Activated CD4-positive, alpha-beta memory T cell treated with anti-CD3 and anti-CD28 coated beads, Interleukin-2, amount 10 ng/mL, durations not matched to agents 7 days and 5 days (primary cell): ENCODE measurements at regions not wholly inside any gene's neighbourhood (a gene's known extent, or its start where the extent isn't known, plus 50 kb on each side); places are given as distances from the start of the nearest gene placed in this dataset.

ENCODE experiments used
- CTCF ChIA-PET: fragments of 350-600 bp; sonication (Branson Sonifier 250); formaldehyde crosslinking; loops from one replicate; lab custom pipeline; 2021; ENCODE audit warnings: antibody characterized with exemption, inconsistent platforms; lab: Charles Lee
- POLR2A ChIA-PET: fragments of 350-600 bp; sonication (Branson Sonifier 250); formaldehyde crosslinking; loops from one replicate; lab custom pipeline; 2021; ENCODE audit warnings: antibody characterized with exemption; lab: Charles Lee
- DNase-seq: peaks from one replicate; pipeline ENCODE4 v3.0.0-alpha.2; 2020
- H3K27ac Mint-ChIP-seq: one replicate; pipeline ENCODE4 v1.8.0; 2021; ENCODE audit warnings: mild to moderate bottlenecking, mixed read lengths
- H3K27me3 Mint-ChIP-seq: one replicate; pipeline ENCODE4 v1.8.0; 2021; ENCODE audit warnings: mixed read lengths
- H3K36me3 Mint-ChIP-seq: one replicate; pipeline ENCODE4 v1.8.0; 2021; ENCODE audit warnings: low read depth, mixed read lengths
- H3K4me1 Mint-ChIP-seq: one replicate; pipeline ENCODE4 v1.8.0; 2021; ENCODE audit warnings: mixed read lengths
- H3K4me3 Mint-ChIP-seq: one replicate; pipeline ENCODE4 v1.8.0; 2021; ENCODE audit warnings: mild to moderate bottlenecking, mixed read lengths
- H3K9me3 Mint-ChIP-seq: one replicate; pipeline ENCODE4 v1.8.0; 2021; ENCODE audit warnings: mixed read lengths

DNA sequence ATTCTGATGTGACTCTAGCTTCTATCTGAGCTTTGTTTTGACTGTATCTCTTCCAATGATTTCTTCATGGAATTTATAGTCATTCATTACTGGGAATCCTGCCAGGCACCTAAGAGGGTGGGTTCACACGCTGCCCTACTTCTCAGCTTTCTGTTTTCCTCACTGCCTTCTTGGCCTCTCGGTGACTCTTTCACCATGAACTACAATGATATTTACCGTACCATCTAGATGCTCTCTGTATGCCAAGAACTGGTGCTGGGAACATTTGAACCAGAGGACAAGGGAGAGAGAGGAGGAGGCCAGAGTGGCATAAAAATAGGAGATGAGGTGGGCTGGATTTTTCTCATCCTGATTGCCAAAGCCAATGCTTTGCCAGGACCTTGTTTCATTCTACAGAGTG, 280.0 kb upstream of the P2RY1 start:
- no peak for DNase-seq
- no peaks in the 10 kb centered on the region for H3K9me3 Mint-ChIP-seq
- H3K36me3 Mint-ChIP-seq = no peaks in the 10 kb centered on the region
- POLR2A ChIA-PET = no interaction called here
- H3K27me3 Mint-ChIP-seq = peaks cover 3% of the 10 kb centered on the region
- peaks cover 10% of the 10 kb centered on the region for H3K4me1 Mint-ChIP-seq
- CTCF ChIA-PET = no interaction called here
- H3K27ac Mint-ChIP-seq = no peak overlapping the region
- no peak overlapping the region for H3K4me3 Mint-ChIP-seq

DNA sequence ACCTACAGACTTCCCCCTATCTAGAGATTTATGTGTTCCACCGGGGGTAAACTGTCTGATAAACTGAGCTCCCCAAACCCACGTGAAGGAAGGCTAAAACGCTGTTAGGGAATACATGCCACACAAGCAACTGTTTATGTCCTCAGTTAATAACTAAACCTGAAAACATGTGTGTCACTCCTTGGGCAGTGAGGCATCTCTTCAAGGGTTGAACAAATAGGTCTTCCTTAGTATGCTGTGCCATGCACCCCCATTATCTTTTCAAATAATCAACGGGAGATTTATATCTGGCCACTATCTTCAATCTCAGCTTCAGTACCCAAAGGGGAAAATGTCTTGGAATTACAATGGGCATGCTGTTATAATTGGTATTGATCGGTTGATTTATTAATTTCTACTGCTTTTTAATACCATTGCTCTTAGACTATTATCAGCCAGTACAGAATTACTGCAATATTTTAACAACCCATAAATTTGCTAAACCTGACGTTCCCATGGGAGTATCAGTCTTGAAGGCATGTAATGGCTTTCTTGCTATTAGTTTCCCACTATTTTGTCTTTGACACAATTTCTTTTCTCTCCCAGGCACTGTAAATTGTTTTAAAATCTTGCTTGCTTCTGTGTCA, 279.2 kb upstream of the P2RY1 start:
- ChIA-PET POLR2A (no interaction called here), CTCF (no interaction called here)
- Mint-ChIP-seq H3K4me1 (peaks cover 10% of the 10 kb centered on the region), H3K4me3 (no peak overlapping the region), H3K36me3 (no peaks in the 10 kb centered on the region), H3K27me3 (peaks cover 3% of the 10 kb centered on the region), H3K27ac (no peak overlapping the region), H3K9me3 (no peaks in the 10 kb centered on the region)
- DNase-seq = no peak

DNA sequence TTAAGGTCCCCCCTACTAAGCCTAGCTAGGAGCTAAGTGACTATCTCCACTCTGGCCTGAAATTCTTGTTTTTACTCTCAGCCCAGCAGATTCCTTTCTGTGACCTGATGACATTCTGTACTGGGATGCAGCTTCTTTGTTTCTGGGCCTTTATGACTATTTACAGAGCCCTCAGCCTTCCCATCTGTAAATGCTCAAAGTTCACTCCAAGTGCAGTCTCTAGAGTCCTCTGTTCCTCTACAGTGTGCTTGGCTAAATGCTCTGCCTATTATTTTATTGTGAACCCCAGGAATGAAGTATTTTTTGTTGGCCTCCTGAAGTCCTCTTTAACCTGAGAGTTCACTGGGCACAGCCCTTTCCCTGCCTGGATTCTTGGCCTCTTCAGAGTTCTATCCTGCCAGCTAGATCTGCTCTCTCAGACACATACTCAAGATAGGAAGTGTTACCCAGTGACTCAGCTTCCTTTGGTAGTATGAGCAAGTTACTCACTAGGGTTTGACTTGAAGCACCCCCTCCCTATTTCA, 278.1 kb upstream of the P2RY1 start:
- no peaks in the 10 kb centered on the region for H3K36me3 Mint-ChIP-seq

DNA sequence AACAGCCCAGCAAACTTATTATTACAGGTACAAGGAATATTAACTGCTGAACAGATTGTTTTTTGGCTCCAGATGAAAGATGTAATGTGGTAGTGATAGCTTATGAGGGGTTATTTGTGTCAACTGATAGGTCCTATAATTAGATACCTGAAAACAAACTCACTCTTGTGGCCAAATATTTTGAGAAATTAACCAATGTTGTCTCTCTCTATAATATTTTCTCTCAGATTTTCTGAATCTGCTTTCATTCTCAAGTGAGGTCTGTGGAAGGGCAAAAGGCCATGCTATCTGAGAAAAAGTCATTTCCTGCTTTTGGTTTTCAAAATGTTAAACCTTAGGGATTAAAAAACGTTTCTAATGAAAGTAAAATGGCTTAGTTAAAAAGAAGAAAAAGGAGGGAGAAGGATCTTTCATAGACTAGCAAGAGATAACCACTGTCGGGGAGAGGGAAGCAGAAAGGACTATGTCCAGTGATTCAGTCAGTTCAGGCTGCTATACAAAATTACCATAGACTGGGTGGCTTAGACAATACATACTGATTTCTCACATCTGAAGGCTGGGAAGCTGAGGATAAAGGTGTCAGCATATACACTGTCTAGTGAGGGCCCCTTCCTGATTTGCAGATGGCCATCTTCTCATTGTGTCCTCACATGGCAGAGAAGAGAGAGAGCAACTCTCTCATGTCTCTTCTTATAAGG, 277.5 kb upstream of the P2RY1 start:
- no peaks in the 10 kb centered on the region for H3K9me3 Mint-ChIP-seq
- H3K4me3 Mint-ChIP-seq = no peak overlapping the region
- H3K27me3 Mint-ChIP-seq = peaks cover 2% of the 10 kb centered on the region
- no peaks in the 10 kb centered on the region for H3K36me3 Mint-ChIP-seq
- POLR2A ChIA-PET = no interaction called here
- no peak overlapping the region for H3K27ac Mint-ChIP-seq
- peaks cover 10% of the 10 kb centered on the region for H3K4me1 Mint-ChIP-seq
- CTCF ChIA-PET = no interaction called here
- no peak for DNase-seq

More for the DNA sequence above, 278.1 kb upstream of the P2RY1 start:
- ChIA-PET POLR2A (no interaction called here), CTCF (no interaction called here)
- H3K4me3 Mint-ChIP-seq = no peak overlapping the region
- no peaks in the 10 kb centered on the region for H3K9me3 Mint-ChIP-seq
- H3K27ac Mint-ChIP-seq = no peak overlapping the region
- H3K27me3 Mint-ChIP-seq = peaks cover 3% of the 10 kb centered on the region
- no peak for DNase-seq
- H3K4me1 Mint-ChIP-seq = peaks cover 10% of the 10 kb centered on the region

DNA sequence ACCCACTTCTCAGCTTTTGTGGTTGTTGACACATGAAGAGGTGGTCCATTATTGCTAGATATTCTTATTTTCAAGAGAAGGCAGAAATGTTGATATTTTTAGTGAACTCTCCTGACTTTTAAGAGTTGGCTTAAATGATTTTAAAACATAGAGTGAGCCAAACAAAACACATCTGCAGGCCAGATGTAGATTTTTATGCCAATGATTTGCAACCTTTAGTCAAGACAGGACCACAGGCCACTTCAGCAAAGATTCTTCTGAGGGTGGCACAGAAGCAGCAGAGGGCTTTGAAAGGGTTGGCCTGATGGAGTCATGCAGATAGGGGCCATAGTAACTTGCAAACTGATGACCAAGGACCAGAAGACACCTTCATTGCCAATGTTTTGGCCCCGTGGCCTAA, 276.5 kb upstream of the P2RY1 start:
- no peaks in the 10 kb centered on the region for H3K9me3 Mint-ChIP-seq
- no peaks in the 10 kb centered on the region for H3K27me3 Mint-ChIP-seq
- H3K27ac Mint-ChIP-seq = no peak overlapping the region
- DNase-seq = no peak
- H3K36me3 Mint-ChIP-seq = no peaks in the 10 kb centered on the region
- CTCF ChIA-PET = no interaction called here
- peaks cover 10% of the 10 kb centered on the region for H3K4me1 Mint-ChIP-seq
- POLR2A ChIA-PET = no interaction called here
- no peak overlapping the region for H3K4me3 Mint-ChIP-seq

DNA sequence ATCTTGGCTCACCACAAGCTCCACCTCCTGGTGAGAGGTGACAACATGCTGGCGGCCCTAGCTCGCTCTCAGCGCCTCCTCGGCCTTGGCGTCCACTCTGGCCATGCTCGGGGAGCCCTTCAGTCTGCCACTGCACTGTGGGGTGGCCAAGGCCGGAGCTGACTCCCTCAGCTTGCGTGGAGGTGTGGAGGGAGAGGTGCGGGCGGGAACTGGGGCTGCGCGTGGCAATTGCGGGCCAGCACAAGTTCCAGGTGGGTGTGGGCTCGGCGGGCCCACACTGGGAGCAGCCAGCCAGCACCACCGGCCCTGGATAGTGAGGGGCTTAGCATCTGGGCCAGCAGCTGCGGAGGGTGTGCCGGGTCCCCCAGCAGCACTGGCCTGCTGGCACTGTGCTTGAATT, 275.7 kb upstream of the P2RY1 start:
- CTCF ChIA-PET = no interaction called here
- Mint-ChIP-seq H3K9me3 (no peaks in the 10 kb centered on the region), H3K27me3 (no peaks in the 10 kb centered on the region), H3K27ac (no peak overlapping the region), H3K4me3 (no peak overlapping the region), H3K4me1 (peaks cover 10% of the 10 kb centered on the region), H3K36me3 (no peaks in the 10 kb centered on the region)
- no peak for DNase-seq
- POLR2A ChIA-PET = no interaction called here

DNA sequence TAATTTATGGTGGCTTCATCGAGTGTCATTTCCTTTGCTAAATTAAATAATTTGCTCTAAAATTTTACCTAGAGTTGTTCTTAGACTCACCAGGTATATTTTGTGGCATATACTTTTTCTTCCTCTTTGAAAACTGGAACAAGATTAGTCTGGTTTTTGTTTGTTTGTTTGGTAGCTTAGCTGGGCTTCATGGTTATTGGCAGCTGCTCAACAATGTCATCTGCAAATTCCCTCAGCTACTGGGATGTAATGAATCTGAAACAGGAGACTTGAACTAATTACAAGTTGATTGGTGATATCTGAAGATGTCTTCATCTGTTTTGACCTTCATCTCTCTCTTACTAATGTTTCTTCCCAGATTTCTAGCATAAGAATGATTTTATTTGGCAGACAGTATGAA, 270.5 kb upstream of the P2RY1 start:
- H3K4me1 Mint-ChIP-seq = no peaks in the 10 kb centered on the region
- no peaks in the 10 kb centered on the region for H3K36me3 Mint-ChIP-seq
- no peak overlapping the region for H3K27ac Mint-ChIP-seq
- POLR2A ChIA-PET = no interaction called here
- DNase-seq = no peak
- no peak overlapping the region for H3K4me3 Mint-ChIP-seq
- H3K9me3 Mint-ChIP-seq = no peaks in the 10 kb centered on the region
- H3K27me3 Mint-ChIP-seq = peaks cover 4% of the 10 kb centered on the region
- CTCF ChIA-PET = no interaction called here

DNA sequence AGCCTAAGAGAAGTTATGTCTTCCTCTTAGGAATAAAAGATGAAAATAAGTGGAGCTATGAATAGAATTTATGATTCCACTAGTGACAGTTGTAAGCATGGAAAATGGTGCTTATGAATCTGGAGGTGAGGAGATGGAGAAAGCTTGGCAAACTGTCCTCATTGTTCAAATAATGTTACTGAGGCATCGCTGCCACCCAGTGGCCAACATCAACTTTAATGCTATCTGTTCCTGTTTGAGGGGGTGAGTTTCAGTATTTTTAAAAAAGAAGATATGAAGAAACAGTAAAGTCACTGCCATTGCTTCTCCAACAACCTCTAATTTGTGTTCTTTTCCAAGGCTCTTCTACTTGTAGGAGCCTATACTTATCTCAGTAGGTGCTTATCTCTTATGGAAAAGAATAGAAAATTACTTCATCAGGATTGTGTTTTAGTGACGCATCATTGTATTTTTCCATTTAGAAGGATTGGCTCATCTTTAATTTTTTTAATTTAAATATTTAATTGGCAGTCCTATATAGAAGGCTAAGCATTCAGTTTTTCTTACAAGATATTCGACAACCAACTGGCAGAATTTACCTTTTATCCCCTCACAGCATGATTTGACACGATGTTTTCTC, 260.4 kb upstream of the P2RY1 start:
- POLR2A ChIA-PET = no interaction called here
- peak; percentile 24 for DNase-seq
- peaks cover 23% of the 10 kb centered on the region for H3K27me3 Mint-ChIP-seq
- no peaks in the 10 kb centered on the region for H3K4me1 Mint-ChIP-seq
- H3K4me3 Mint-ChIP-seq = no peak overlapping the region
- no peak overlapping the region for H3K27ac Mint-ChIP-seq
- no peaks in the 10 kb centered on the region for H3K9me3 Mint-ChIP-seq
- CTCF ChIA-PET = interaction anchor here (0.7 to 2.7 kb wide), 3 partner anchors 9 to 1135 kb away, joined by 3 to 9 read pairs (median 3); no protein-coding TSS in a partner anchor
- no peaks in the 10 kb centered on the region for H3K36me3 Mint-ChIP-seq

DNA sequence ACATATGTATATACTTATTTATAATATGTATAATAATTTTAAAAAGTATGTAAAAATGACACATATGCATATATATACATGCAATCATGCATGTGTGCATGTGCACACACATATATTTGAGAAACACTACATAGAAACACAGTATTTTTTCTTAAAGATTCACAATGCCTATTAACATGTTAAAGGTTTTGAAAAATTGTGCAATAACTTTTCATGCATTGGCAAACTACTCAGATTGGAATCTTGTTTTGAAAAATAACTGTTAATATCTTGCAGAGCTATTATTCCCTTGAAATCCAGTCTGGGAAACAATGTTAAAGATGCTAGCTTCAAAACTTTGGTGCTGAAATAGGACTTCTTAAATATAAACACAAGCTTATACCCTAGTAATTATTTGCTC, 256.2 kb upstream of the P2RY1 start:
- Mint-ChIP-seq H3K9me3 (no peaks in the 10 kb centered on the region), H3K27ac (no peak overlapping the region), H3K36me3 (no peaks in the 10 kb centered on the region), H3K4me1 (no peaks in the 10 kb centered on the region), H3K27me3 (peaks cover 17% of the 10 kb centered on the region), H3K4me3 (no peak overlapping the region)
- no peak for DNase-seq
- ChIA-PET POLR2A (no interaction called here), CTCF (no interaction called here)

DNA sequence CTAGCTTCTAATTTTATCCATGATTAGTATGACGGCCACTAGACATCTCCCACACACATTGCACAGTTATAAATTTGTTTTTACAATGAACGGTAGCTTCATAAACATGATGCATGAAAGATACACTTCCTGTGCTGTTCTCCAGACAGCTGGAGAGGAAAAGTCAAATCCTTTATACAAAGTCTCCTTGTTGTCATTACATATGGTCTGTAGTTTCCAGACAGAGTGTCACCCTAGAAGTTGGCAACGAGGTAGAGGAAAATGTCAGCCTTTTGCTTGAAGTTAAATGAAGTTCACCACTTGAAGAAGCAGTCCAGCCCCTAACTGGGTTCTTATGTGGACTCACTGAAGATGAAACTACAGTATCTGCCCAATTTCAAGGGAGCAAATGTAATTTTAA, 253.0 kb upstream of the P2RY1 start:
- Mint-ChIP-seq H3K27me3 (peaks cover 11% of the 10 kb centered on the region), H3K4me3 (no peak overlapping the region), H3K27ac (no peak overlapping the region), H3K9me3 (no peaks in the 10 kb centered on the region), H3K4me1 (no peaks in the 10 kb centered on the region), H3K36me3 (no peaks in the 10 kb centered on the region)
- no peak for DNase-seq
- ChIA-PET CTCF (no interaction called here), POLR2A (no interaction called here)

DNA sequence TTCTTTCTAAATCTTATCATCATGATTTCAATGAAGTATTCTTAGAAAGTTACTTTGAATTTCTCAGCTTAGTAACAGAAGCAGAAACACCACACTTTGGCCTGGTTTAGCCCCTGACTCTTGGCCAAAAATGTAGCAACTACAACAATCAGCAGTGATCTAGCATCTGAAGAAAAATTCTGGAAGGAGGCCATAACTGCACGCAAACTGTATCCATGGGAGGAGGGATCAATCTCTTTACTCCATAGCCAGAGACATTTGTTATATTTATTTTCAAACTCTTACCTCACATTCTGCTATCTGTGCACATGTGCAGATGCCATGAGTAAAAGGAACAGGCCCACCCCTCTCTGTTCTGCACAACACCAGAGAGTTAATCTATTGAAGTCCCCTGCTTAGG, 251.0 kb upstream of the P2RY1 start:
- no peaks in the 10 kb centered on the region for H3K36me3 Mint-ChIP-seq
- POLR2A ChIA-PET = no interaction called here
- no peaks in the 10 kb centered on the region for H3K4me1 Mint-ChIP-seq
- CTCF ChIA-PET = interaction anchor here (1.1 kb wide), 1 partner anchor 10 kb away, joined by 3 read pairs; no protein-coding TSS in a partner anchor
- no peak overlapping the region for H3K27ac Mint-ChIP-seq
- peaks cover 11% of the 10 kb centered on the region for H3K27me3 Mint-ChIP-seq
- H3K4me3 Mint-ChIP-seq = no peak overlapping the region
- no peaks in the 10 kb centered on the region for H3K9me3 Mint-ChIP-seq
- DNase-seq = no peak

DNA sequence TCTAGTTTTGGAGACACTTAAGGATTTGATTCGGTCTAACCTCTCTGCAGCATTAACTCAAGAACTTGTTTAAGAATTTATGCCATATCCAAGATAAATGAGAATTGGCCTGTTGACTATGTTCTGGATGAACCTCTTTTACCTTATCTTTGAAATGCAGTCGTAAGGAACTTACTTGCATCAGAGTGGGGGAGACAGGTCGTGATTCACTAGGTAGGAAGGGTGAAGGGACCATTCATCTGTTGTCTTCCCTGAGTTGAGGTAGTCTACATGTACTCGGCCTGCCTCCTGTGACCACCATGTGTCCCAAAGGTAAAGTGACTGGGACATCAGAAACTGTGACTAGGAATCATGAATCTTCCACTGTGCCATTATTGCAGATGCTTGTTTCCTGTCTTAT, 248.0 kb upstream of the P2RY1 start:
- DNase-seq = no peak
- Mint-ChIP-seq H3K4me3 (no peak overlapping the region), H3K36me3 (no peaks in the 10 kb centered on the region), H3K4me1 (no peaks in the 10 kb centered on the region), H3K9me3 (no peaks in the 10 kb centered on the region), H3K27ac (no peak overlapping the region), H3K27me3 (peaks cover 10% of the 10 kb centered on the region)
- CTCF ChIA-PET = no interaction called here
- POLR2A ChIA-PET = no interaction called here

DNA sequence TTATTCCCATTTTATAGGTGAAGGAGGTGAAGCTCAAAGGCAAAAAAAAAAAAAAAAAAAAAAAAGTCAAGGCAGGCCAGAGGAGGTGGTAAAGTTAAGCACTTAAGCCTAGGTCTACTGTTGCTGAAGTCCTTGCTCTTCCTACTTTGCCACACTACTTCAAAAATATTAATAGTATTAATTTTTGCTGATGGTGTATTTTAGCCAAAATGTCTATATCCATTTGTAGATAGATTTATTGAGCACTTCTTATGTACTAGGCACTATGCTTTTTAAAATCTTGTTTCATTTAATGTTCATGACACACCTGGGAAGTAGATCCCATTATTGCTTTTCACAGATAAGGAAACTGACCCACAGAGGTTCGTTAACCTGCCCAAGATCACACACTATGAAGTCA, 247.1 kb upstream of the P2RY1 start:
- Mint-ChIP-seq H3K4me3 (no peak overlapping the region), H3K27me3 (peaks cover 10% of the 10 kb centered on the region), H3K9me3 (no peaks in the 10 kb centered on the region), H3K36me3 (no peaks in the 10 kb centered on the region), H3K27ac (no peak overlapping the region), H3K4me1 (no peaks in the 10 kb centered on the region)
- ChIA-PET POLR2A (no interaction called here), CTCF (no interaction called here)
- no peak for DNase-seq
